Thoracic aorta (tissue), 2 donors: ENCODE measurements at regions not wholly inside any gene's neighbourhood (a gene's known extent, or its start where the extent isn't known, plus 50 kb on each side); places are given as distances from the start of the nearest gene placed in this dataset.

Source experiments
- ATAC-seq: fragments of 150-250 bp; one replicate; pipeline ENCODE4 v1.8.0; 2017; ENCODE audit warnings: low read depth; ENCODE audit not compliant: insufficient number of reproducible peaks, low FRiP score
- DNase-seq: peaks from one replicate; pipeline ENCODE4 v3.0.0-alpha.2; 2020; ENCODE audit warnings: low spot score
- H3K27ac ChIP-seq, 2 donors: fragments of 200-600 bp; sonication (generic); 1 replicate in 1 of 2; 2 replicates in 1 of 2; pipeline ENCODE4 v1.5.1; 2016; ENCODE audit warnings: mild to moderate bottlenecking in 2 of 2, moderate library complexity in 2 of 2
- H3K27me3 ChIP-seq: fragments of 200-600 bp; sonication (generic); replicated peaks from 2 replicates; pipeline ENCODE4 v1.6.0; 2016; ENCODE audit warnings: mild to moderate bottlenecking; ENCODE audit not compliant: insufficient read depth
- H3K36me3 ChIP-seq: fragments of 200-600 bp; sonication (generic); one replicate; pipeline ENCODE4 v1.5.1; 2016
- H3K4me1 ChIP-seq, 2 donors: fragments of 200-600 bp; sonication (generic); 1 replicate in 1 of 2; 2 replicates in 1 of 2; pipeline versions ENCODE4 v1.5.1 to v1.6.0; 2016; ENCODE audit warnings: low read depth in 2 of 2, mild to moderate bottlenecking in 1 of 2; ENCODE audit not compliant: control insufficient read depth in 1 of 2
- H3K4me3 ChIP-seq: fragments of 200-600 bp; sonication (generic); 2 replicates; pipeline ENCODE4 v1.5.1; 2016; ENCODE audit warnings: mild to moderate bottlenecking
- H3K9me3 ChIP-seq: fragments of 200-600 bp; sonication (generic); 2 replicates; pipeline ENCODE4 v1.5.1; 2016
- CTCF ChIP-seq: fragments of 200-600 bp; sonication (generic); IDR thresholded peaks from one replicate; pipeline ENCODE4 v1.5.1; 2019; ENCODE audit warnings: antibody characterized with exemption

- peak overlapping the region; percentile 15 to 87 for H3K27ac ChIP-seq
- no peak overlapping the region for H3K4me3 ChIP-seq
- ATAC-seq (no peak), DNase-seq (no peak)
- no peak for TF ChIP-seq CTCF
- H3K4me1 ChIP-seq = peaks cover 23 to 95% of the 10 kb centered on the region in 2 donors
- no peaks in the 10 kb centered on the region for H3K9me3 ChIP-seq
- H3K27me3 ChIP-seq = no peaks in the 10 kb centered on the region
- no peaks in the 10 kb centered on the region for H3K36me3 ChIP-seq
These were observed 145.2 kb upstream of the ERG start for GRCh38 chr21:38643404-38644023.

- Histone ChIP-seq H3K36me3 (no peaks in the 10 kb centered on the region), H3K27ac (peak overlapping the region; percentile 55 to 87), H3K4me1 (peaks cover 22 to 95% of the 10 kb centered on the region in 2 donors), H3K27me3 (no peaks in the 10 kb centered on the region), H3K9me3 (no peaks in the 10 kb centered on the region), H3K4me3 (no peak overlapping the region)
- DNase-seq (no peak), ATAC-seq (peak; percentile 41)
- no peak for TF ChIP-seq CTCF
These were observed 147.0 kb upstream of the ERG start for GRCh38 chr21:38645282-38645681.

- peak overlapping the region; percentile 55 to 87 for H3K27ac ChIP-seq
- DNase-seq = peak; percentile 51
These were observed 148.0 kb upstream of the ERG start for GRCh38 chr21:38646213-38646837.

GRCh38 chr21:38649120-38649519, 150.8 kb upstream of the ERG start:
- TF ChIP-seq CTCF = no peak
- ATAC-seq = no peak
- Histone ChIP-seq H3K4me1 (peaks cover 28 to 95% of the 10 kb centered on the region in 2 donors), H3K4me3 (peak overlapping the region; percentile 63), H3K36me3 (no peaks in the 10 kb centered on the region), H3K27ac (peak overlapping the region; percentile 55 to 87), H3K9me3 (no peaks in the 10 kb centered on the region), H3K27me3 (no peaks in the 10 kb centered on the region)
- DNase-seq = no peak

More at GRCh38 chr21:38646213-38646837, 148.0 kb upstream of the ERG start:
- Histone ChIP-seq H3K9me3 (no peaks in the 10 kb centered on the region), H3K36me3 (no peaks in the 10 kb centered on the region), H3K27me3 (no peaks in the 10 kb centered on the region), H3K4me1 (peaks cover 31 to 97% of the 10 kb centered on the region in 2 donors), H3K4me3 (peak overlapping the region; percentile 63)
- TF ChIP-seq CTCF = no peak
- ATAC-seq = peak; percentile 61

- no peak for ATAC-seq
- Histone ChIP-seq H3K4me1 (peaks cover 28 to 92% of the 10 kb centered on the region in 2 donors), H3K9me3 (no peaks in the 10 kb centered on the region), H3K27ac (peak overlapping the region; percentile 55 to 87), H3K36me3 (no peaks in the 10 kb centered on the region), H3K4me3 (peak overlapping the region; percentile 48), H3K27me3 (no peaks in the 10 kb centered on the region)
- TF ChIP-seq CTCF = no peak
- DNase-seq = no peak
These were observed 153.3 kb upstream of the ERG start for GRCh38 chr21:38651570-38651969.
